Epidermal melanocyte (primary cell): ENCODE measurements at regions not wholly inside any gene's neighbourhood (a gene's known extent, or its start where the extent isn't known, plus 50 kb on each side); places are given as distances from the start of the nearest gene placed in this dataset.
"Not testable (repeated sequence)": the region's sequence is repeated elsewhere in the genome, so short reads cannot be mapped to it uniquely, and the experiment has no call there.

ENCODE experiments used
- DNase-seq: peaks from one replicate; pipeline ENCODE4 v3.0.0; 2011; ENCODE audit warnings: low spot score; ENCODE audit not compliant: insufficient read length

- DNase-seq: no peak
Observed at GRCh38 chr6:3900744-3901336, 51.7 kb downstream of the FAM50B start.

- DNase-seq: no peak
Observed at GRCh38 chr6:3902871-3903648, 53.9 kb downstream of the FAM50B start.

GRCh38 chr6:3904518-3904917 lies 55.3 kb downstream of the FAM50B start:
- DNase-seq: no peak

- DNase-seq: no peak
Observed at GRCh38 chr6:3905945-3906845, 57.0 kb downstream of the FAM50B start.

- no peak for DNase-seq
Observed at GRCh38 chr6:3906846-3907151, 57.6 kb downstream of the FAM50B start.

- DNase-seq: no peak
Observed at GRCh38 chr6:3908223-3908622, 59.0 kb downstream of the FAM50B start.

- DNase-seq: no peak
Observed at GRCh38 chr6:3908961-3909360, 59.8 kb downstream of the FAM50B start.

- no peak for DNase-seq
Observed at GRCh38 chr6:3910106-3910663, 61.0 kb downstream of the FAM50B start.

- no peak for DNase-seq
Observed at GRCh38 chr6:3911130-3911529, 62.0 kb downstream of the FAM50B start.

- no peak for DNase-seq
Observed at GRCh38 chr6:3911614-3912336, 62.6 kb downstream of the FAM50B start.

- no peak for DNase-seq
Observed at GRCh38 chr6:3912361-3913076, 63.3 kb downstream of the FAM50B start.

- peak; percentile 36 for DNase-seq
Observed at GRCh38 chr6:3913077-3913957, 64.1 kb downstream of the FAM50B start.

GRCh38 chr6:3913958-3914337 lies 64.8 kb downstream of the FAM50B start:
- DNase-seq: no peak

GRCh38 chr6:3915076-3915791 lies 66.1 kb downstream of the FAM50B start:
- no peak for DNase-seq

- DNase-seq: no peak
Observed at GRCh38 chr6:3916211-3916610, 67.0 kb downstream of the FAM50B start.

- not testable (repeated sequence) for DNase-seq
Observed at GRCh38 chr6:3916749-3917148, 67.6 kb downstream of the FAM50B start.

- no peak for DNase-seq
Observed at GRCh38 chr6:3918469-3918868, 69.3 kb downstream of the FAM50B start.

- DNase-seq: no peak
Observed at GRCh38 chr6:3919130-3919628, 70.0 kb downstream of the FAM50B start.

GRCh38 chr6:3919849-3920248 lies 70.7 kb downstream of the FAM50B start:
- DNase-seq: no peak
